Hematopoietic multipotent progenitor cell treated with erythropoietin and hydrocortisone succinate and interleukin-3 and kit ligand, for 8 days (in vitro differentiated cells): ENCODE measurements at regions not wholly inside any gene's neighbourhood (a gene's known extent, or its start where the extent isn't known, plus 50 kb on each side); places are given as distances from the start of the nearest gene placed in this dataset.

Experiments
- DNase-seq: peaks from one replicate; pipeline ENCODE4 v3.0.0-alpha.2; 2015

DNA sequence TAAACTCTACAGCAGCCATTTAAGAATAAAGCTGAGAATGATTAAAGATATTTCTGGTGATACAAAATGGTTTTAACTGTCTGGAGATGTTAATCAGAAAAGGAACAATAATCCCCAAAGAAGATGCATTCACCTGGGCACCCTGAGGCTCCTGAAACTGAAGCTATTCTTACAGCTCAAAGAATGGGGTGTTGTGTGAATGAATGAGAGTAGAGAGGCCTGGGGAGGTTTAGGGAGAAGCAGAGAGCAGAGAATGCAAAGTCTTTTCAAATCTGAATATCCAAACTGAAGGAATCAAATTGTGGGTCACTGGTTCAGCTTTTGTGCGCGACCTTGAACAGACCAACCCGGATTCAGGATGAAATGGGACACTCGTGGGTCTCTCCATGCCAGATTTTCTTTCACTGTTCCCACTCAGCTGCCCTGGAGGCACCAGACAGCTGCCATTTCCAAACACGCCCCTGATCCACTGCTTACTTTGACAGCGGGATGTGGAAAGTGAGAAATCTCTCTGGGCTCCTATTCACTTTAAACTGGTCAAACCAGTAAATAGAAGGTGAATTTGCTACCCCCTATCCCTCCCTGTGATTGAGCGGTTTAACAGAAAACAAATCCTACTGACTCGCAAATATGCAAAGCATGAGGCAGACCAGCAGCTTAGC is 485.5 kb upstream of the THBS1 start:
- no peak for DNase-seq

DNA sequence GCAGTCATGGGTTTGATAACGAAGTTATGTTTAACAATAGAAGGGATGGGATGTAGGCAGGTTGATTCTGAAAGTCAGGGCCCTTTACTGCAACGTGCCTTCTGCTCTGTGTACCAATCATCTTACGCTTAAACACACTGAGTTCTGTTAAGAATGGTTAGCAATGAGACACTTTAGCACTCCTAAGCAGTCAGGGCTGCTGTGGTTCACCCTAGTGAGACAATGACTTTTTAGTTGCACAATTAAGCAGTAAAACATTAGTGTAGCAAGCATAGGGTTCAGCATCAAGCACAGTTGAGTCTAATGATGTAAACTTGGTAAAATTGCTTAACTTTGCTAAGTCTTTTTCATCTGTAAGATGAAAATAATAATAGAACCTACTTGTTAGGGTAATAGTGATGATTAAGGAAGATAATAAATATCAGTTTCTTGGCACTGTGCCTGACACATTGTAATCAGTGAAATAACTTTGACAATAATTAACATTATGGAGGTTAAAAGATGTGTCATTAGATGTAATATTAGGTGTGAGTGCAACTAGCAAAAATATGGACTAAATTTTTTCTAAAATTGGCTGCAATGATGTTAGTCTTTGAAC is 484.2 kb upstream of the THBS1 start:
- no peak for DNase-seq

DNA sequence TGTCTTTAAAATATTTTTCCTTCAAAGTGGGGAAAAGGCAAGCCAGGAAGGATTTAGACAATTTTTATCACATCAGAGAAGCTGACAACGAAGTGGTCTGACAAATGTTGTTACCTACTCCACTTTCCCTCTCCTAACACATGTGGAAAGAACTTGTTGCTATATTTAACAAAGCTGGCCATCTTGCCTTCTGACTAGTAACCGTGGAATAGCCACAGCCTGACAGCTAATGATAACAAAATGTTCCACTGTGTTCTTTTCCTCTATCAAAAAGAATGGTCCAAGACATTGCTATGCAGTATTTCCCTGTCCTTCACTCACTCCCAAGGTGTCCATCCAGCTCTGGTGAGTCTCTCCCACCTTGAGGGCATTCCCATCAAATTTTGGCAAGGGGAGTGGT is 481.4 kb upstream of the THBS1 start:
- no peak for DNase-seq

GRCh38 chr15:39100106-39100660 is 480.7 kb upstream of the THBS1 start:
- no peak for DNase-seq

DNA sequence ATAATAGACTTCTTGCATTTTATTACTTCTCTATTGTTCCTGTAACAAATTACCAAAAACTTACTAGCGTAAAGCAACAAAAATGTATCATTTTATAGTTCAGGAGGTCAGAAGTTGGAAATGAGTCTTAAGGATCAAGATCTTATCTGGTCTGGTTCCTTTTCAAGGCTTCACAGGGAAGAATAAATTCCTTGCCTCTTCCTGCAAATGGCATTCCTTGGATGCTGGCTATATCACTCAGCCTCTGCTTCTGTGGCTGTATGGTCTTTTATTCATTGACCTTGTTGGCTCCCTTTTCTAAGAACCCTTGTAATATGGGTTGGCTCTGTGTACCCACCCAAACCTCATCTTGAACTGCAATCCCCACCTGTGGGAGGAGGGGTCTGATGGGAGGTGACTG is 478.4 kb upstream of the THBS1 start:
- DNase-seq: no peak

- no peak for DNase-seq
Measured at GRCh38 chr15:39106950-39107349, 473.9 kb upstream of the THBS1 start.

GRCh38 chr15:39108021-39108420 is 472.9 kb upstream of the THBS1 start:
- DNase-seq: no peak

- DNase-seq: no peak
Measured at GRCh38 chr15:39110336-39110735, 470.5 kb upstream of the THBS1 start.

GRCh38 chr15:39110746-39111145 is 470.1 kb upstream of the THBS1 start:
- no peak for DNase-seq

GRCh38 chr15:39113741-39114140 is 467.1 kb upstream of the THBS1 start:
- no peak for DNase-seq

DNA sequence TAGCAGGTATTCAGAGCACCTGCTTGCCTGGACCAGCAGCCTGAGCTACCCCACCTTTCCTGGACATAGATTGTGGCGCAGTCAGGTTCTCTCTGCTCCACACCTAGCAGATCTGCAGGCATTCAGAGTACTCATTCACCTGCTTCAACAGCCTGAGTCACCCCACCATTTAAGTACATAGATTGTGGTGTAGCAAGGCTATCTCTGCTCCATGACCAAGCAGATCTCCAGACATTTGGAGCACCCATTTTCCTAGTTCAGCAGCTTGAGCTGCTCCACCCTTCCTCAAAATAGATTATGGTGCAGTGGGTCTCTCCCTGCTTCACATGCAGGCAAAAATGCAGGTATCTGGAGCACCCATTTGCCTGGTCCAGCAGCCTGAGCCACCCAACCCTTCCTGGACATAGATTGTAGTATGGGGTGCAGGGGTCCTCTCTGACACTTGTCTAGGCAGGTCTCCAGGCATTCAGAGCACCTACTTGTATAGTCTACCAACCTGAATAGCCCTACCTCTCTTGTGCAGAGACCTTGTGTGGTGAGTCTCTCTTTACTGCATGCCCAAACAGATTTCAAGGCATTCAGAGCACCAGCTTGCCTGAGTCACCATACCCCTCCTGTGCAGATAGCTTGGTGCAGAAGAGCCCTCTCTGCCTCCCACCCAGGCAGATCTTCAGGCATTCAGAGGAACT is 466.0 kb upstream of the THBS1 start:
- DNase-seq: no peak

- no peak for DNase-seq
Measured at GRCh38 chr15:39115379-39116057, 465.4 kb upstream of the THBS1 start.

- no peak for DNase-seq
Measured at GRCh38 chr15:39118510-39118909, 462.4 kb upstream of the THBS1 start.

GRCh38 chr15:39124155-39124552 is 456.7 kb upstream of the THBS1 start:
- DNase-seq: no peak

DNA sequence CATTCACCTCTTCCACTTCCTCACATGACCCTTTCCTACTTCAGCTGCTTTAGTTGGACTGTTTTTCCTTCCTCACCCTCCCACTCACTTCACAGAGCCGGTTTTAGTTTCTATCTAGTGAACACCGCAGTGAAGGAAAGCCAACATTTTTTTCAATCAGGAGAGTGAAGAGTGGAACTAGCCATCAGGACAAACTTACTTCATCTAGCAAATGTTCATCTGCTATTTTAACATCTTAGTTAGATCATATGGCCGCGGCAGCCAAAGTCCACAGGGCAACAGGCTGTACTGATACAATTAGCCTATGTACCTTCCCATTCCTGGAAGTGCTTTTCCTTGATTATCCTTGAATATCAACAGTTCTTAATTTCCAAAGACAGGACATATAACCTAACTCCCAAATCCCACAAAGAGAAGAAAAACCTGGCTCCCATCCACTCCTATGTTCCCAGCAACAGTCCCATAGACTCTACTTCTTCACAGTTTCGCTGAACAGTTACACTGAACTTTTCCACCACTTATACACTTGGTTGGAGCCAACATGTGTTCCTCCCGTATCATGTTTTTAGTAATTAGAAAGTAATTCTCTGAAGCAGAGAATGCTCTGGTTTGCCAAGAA is 456.2 kb upstream of the THBS1 start:
- no peak for DNase-seq

GRCh38 chr15:39125226-39125625 is 455.7 kb upstream of the THBS1 start:
- no peak for DNase-seq

GRCh38 chr15:39125904-39126303 is 455.0 kb upstream of the THBS1 start:
- peak; percentile 73 for DNase-seq

DNA sequence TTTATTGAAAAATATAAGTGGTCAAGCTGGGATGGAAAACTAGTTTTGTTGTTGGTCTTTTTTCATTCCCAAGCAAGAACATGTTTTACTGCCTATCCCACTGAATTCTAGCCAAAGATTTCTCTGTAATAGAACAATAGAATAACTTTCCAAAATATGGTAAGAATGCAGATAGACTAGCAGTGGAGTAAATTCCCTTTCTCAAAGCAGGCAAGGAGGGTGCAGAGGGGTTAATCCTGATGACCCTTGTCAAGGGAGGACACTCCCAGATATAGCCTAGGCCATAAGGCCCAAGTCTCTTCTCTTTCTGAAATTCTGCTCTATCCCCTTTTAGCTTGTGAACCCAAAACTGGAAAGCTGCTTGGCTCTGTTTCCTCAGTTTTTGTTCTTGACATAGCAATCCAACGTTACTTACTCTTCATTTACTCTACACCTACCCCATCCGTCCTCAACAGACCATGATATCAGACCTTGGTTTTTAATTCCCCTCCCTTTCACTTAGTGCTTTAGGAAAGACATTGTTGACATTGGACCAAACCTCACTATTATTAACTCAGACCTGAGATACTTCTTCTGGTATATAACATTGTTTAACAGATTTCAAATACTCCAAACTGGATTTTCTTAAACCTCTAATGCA is 453.6 kb upstream of the THBS1 start:
- no peak for DNase-seq

DNA sequence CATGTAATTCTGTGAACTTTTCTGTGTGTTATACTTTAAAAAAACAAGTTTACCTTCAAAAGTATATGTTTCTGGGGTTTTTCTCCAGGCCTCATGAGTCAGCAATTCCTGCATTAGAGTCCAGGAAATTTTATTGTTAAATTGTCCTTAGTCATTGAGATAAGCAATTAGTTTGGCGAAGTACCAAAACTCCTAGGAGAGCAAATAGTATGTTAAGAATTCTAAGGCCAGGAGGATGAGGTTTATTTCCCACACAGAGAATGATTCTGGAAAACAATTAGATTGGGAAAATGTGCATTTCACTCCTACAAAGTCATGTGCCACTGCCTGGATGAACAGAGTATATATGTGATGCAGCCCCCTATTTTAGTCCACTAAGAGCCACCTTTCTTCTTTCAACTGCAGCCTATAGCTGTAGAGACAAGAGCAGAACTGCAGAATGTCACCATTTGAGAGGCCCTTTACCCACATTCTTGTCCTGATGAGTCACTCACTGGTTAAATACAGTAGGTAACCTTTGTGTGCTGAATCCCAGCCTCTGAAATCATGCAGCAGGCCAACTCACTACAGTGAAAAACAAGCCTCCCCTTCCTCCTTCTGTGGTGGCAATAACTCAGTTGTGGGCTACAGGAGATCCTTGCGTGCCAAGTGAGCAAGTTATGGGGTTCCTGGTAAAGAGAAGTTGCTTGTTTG is 452.8 kb upstream of the THBS1 start:
- DNase-seq: peak; percentile 88

DNA sequence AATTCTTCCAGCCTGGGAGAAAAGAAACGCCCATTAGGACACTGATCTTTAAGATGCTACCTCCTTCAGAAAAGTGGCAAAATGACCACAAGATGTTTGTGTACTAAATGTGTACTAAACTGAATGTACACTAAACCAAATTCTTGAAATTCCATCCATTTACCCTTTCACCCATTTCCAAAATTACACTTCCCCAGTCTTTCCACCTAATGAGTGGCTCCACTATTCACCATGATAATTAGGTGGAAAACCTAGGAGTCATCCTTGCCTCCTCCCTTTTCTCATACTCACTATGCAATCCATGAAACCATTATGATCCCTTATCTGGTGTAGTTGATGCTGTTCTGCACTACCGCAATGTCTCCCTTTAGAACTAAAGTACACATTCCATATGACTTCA is 452.1 kb upstream of the THBS1 start:
- DNase-seq: no peak

GRCh38 chr15:39130556-39131379 is 450.1 kb upstream of the THBS1 start:
- no peak for DNase-seq
